ENCODE measurements at regions not wholly inside any gene's neighbourhood (a gene's known extent, or its start where the extent isn't known, plus 50 kb on each side); places are given as distances from the start of the nearest gene placed in this dataset.

GRCh38 chr20:11281768-11282167 lies 608.0 kb upstream of the JAG1 start:
- H3K27ac Mint-ChIP-seq = no peak overlapping the region
- no peaks in the 10 kb centered on the region for H3K4me1 Mint-ChIP-seq
- no peaks in the 10 kb centered on the region for H3K27me3 Mint-ChIP-seq
- no peaks in the 10 kb centered on the region for H3K36me3 Mint-ChIP-seq (ENCODE audit: low read depth)
- intact Hi-C loops (cut with micrococcal nuclease) = no loop called here
- DNase-seq = no peak
- H3K9me3 Mint-ChIP-seq = no peaks in the 10 kb centered on the region
- H3K4me3 Mint-ChIP-seq = no peak overlapping the region

DNA sequence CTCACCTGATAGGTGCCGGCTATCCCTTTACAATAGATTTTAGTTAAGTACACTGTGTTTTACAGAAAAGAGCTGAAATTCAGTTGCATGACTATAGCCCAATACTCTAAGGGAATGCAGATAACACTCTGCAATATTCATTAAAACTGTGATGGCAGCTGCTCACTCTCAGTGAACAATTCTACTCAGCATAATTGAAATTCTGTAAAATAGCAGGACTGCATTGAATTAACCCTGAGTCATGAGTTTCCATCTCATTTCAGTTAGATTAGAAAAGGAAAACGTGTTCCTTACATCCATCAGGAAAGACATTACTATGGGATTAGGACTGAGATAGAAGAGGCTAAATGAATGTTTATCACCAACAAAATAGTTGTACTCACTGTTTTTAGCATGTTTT lies 613.3 kb upstream of the JAG1 start:
- H3K9me3 Mint-ChIP-seq = no peaks in the 10 kb centered on the region
- H3K27ac Mint-ChIP-seq = no peak overlapping the region
- DNase-seq = no peak
- no peak overlapping the region for H3K4me3 Mint-ChIP-seq
- H3K36me3 Mint-ChIP-seq (ENCODE audit: low read depth) = no peaks in the 10 kb centered on the region
- no peaks in the 10 kb centered on the region for H3K27me3 Mint-ChIP-seq
- intact Hi-C loops (cut with micrococcal nuclease) = no loop called here
- no peaks in the 10 kb centered on the region for H3K4me1 Mint-ChIP-seq

GRCh38 chr20:11296221-11296620 lies 621.5 kb upstream of the BTBD3 start:
- H3K4me1 Mint-ChIP-seq = no peaks in the 10 kb centered on the region
- intact Hi-C loops (cut with micrococcal nuclease) = no loop called here
- H3K27ac Mint-ChIP-seq = no peak overlapping the region
- no peaks in the 10 kb centered on the region for H3K27me3 Mint-ChIP-seq
- H3K9me3 Mint-ChIP-seq = no peaks in the 10 kb centered on the region
- no peak overlapping the region for H3K4me3 Mint-ChIP-seq
- H3K36me3 Mint-ChIP-seq (ENCODE audit: low read depth) = no peaks in the 10 kb centered on the region
- DNase-seq = no peak

DNA sequence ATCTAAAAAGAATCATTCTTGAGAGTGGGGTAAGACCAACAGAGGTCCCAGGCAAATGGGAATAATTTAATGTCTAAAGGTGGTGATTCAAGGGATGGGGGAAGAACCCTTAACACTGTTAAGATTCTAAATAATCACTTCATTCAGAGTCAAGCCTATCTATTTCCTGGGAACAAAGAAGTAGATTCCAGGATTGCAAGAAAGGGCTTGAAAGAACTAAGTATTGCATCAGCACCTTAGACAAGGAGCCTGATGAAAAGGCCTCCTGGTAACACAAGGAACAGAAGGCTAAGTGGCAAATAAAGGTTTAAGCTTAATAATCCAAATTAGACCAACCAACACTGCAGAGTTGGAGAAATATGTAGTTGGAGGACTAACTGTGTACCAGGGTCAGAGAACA lies 620.7 kb upstream of the BTBD3 start:
- intact Hi-C loops (cut with micrococcal nuclease) = no loop called here
- Mint-ChIP-seq H3K27me3 (no peaks in the 10 kb centered on the region), H3K27ac (no peak overlapping the region), H3K36me3 (ENCODE audit: low read depth) (no peaks in the 10 kb centered on the region), H3K9me3 (no peaks in the 10 kb centered on the region), H3K4me1 (no peaks in the 10 kb centered on the region), H3K4me3 (no peak overlapping the region)
- no peak for DNase-seq

DNA sequence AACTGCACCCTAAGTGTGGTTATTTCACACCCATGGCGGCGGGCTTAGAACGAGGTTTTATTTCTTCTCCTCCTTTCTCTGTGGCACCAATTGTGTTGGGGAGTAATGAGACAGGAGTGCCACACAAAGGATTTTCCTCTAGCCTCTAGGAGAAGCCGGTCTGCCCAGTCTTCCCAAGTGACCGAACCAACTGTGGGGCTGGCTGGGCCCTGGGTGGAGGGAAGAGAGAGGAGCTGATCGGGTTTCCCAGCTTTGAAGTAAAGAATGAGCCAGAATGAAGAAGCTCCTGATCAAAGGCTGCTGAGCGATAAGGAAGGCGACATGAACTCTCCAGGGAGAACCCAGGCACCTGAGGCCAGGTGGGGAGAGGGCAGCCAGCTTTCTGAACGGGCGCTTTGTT lies 616.0 kb upstream of the BTBD3 start:
- Mint-ChIP-seq H3K4me3 (no peak overlapping the region), H3K27me3 (no peaks in the 10 kb centered on the region), H3K27ac (no peak overlapping the region), H3K9me3 (no peaks in the 10 kb centered on the region), H3K4me1 (no peaks in the 10 kb centered on the region), H3K36me3 (ENCODE audit: low read depth) (no peaks in the 10 kb centered on the region)
- no peak for DNase-seq
- intact Hi-C loops (cut with micrococcal nuclease) = no loop called here

- intact Hi-C loops (cut with micrococcal nuclease) = no loop called here
Measured at GRCh38 chr20:11302436-11302835, 615.3 kb upstream of the BTBD3 start.

GRCh38 chr20:11304795-11305194 lies 612.9 kb upstream of the BTBD3 start:
- Mint-ChIP-seq H3K4me1 (no peaks in the 10 kb centered on the region), H3K36me3 (ENCODE audit: low read depth) (no peaks in the 10 kb centered on the region)

More at GRCh38 chr20:11302436-11302835, 615.3 kb upstream of the BTBD3 start:
- Mint-ChIP-seq H3K4me3 (no peak overlapping the region), H3K4me1 (no peaks in the 10 kb centered on the region), H3K9me3 (no peaks in the 10 kb centered on the region), H3K36me3 (ENCODE audit: low read depth) (no peaks in the 10 kb centered on the region), H3K27me3 (no peaks in the 10 kb centered on the region), H3K27ac (no peak overlapping the region)
- DNase-seq = no peak

DNA sequence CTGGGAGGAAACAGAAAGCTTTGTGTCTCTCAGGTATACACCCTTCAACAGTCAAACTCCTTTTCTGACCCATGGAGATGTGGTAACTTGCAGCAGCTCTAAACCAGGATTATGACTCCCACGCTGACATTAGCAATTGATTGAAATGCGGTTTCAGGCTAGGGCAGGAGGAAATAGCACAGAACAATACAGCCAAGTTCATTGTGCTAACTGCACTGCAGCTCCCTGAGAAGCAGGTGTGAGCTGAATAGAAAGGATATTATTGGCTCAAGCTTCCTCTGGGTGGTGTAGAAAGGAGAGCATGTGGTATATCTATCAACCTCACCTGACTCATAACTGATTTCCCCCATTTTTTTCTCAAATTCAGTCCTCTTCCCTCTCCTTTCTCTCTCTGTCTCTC lies 612.3 kb upstream of the BTBD3 start:
- no peaks in the 10 kb centered on the region for H3K4me1 Mint-ChIP-seq

More at GRCh38 chr20:11304795-11305194, 612.9 kb upstream of the BTBD3 start:
- Mint-ChIP-seq H3K27me3 (no peaks in the 10 kb centered on the region), H3K4me3 (no peak overlapping the region), H3K9me3 (no peaks in the 10 kb centered on the region), H3K27ac (no peak overlapping the region)
- intact Hi-C loops (cut with micrococcal nuclease) = no loop called here
- no peak for DNase-seq

DNA sequence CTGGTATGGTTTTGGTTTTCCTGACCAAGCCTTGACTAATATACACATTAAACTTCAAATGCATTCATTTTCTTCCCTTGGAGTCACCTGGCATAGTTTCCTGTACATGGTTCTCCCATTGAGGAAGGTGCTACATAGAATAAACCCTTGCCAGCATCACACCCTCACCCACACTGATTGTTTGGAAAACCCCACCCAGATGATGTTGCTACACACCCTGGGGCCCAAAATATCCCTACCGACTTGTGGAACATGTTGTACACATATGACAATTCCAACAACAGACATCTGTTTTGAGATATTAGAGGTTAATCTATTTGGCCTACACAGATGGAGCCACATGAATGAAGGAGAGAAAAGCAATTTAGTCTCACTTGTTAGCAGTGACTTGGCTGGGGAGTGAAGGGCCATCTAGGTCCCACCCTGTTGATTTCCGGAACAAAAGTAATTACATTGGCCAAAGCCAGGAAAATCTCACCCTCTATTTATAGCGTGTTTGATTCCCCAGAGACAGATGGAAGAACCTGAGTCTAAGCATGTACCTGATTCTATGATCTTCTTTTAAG lies 606.0 kb upstream of the BTBD3 start:
- no peak overlapping the region for H3K27ac Mint-ChIP-seq
- H3K9me3 Mint-ChIP-seq = peaks cover 3% of the 10 kb centered on the region
- no peaks in the 10 kb centered on the region for H3K36me3 Mint-ChIP-seq (ENCODE audit: low read depth)
- H3K27me3 Mint-ChIP-seq = no peaks in the 10 kb centered on the region
- H3K4me3 Mint-ChIP-seq = no peak overlapping the region
- H3K4me1 Mint-ChIP-seq = no peaks in the 10 kb centered on the region
- intact Hi-C loops (cut with micrococcal nuclease) = no loop called here
- no peak for DNase-seq

More for the DNA sequence above, 612.3 kb upstream of the BTBD3 start:
- Mint-ChIP-seq H3K36me3 (ENCODE audit: low read depth) (no peaks in the 10 kb centered on the region), H3K9me3 (no peaks in the 10 kb centered on the region), H3K4me3 (no peak overlapping the region), H3K27me3 (no peaks in the 10 kb centered on the region), H3K27ac (no peak overlapping the region)
- intact Hi-C loops (cut with micrococcal nuclease) = no loop called here
- DNase-seq = no peak

- intact Hi-C loops (cut with micrococcal nuclease) = no loop called here
- H3K4me1 Mint-ChIP-seq = no peaks in the 10 kb centered on the region
Measured at GRCh38 chr20:11315525-11315924, 602.2 kb upstream of the BTBD3 start.

GRCh38 chr20:11316244-11316643 lies 601.4 kb upstream of the BTBD3 start:
- intact Hi-C loops (cut with micrococcal nuclease) = no loop called here
- Mint-ChIP-seq H3K9me3 (peaks cover 6% of the 10 kb centered on the region), H3K27ac (no peak overlapping the region), H3K27me3 (no peaks in the 10 kb centered on the region), H3K36me3 (ENCODE audit: low read depth) (no peaks in the 10 kb centered on the region), H3K4me3 (no peak overlapping the region), H3K4me1 (no peaks in the 10 kb centered on the region)
- no peak for DNase-seq

More at GRCh38 chr20:11315525-11315924, 602.2 kb upstream of the BTBD3 start:
- Mint-ChIP-seq H3K4me3 (no peak overlapping the region), H3K9me3 (peaks cover 6% of the 10 kb centered on the region), H3K27me3 (no peaks in the 10 kb centered on the region), H3K36me3 (ENCODE audit: low read depth) (no peaks in the 10 kb centered on the region), H3K27ac (no peak overlapping the region)
- DNase-seq = no peak

DNA sequence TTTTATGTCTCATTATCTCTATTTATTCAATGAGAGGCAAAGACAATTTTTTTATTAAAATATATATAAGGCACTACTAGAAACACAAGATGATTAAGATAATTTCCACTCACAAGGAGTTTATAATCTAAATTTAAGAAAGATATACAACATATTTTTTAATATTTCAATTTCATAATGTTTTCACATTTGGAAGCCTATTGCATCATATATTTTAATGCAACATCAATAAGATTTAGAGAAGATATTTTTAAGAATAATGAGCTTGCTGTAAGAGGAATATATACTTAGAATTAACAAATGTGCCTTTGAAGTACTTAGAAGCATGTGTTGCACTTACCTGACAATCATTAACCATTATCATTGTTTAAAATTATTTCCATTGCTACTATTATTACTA lies 597.7 kb upstream of the BTBD3 start:
- Mint-ChIP-seq H3K4me3 (no peak overlapping the region), H3K36me3 (ENCODE audit: low read depth) (no peaks in the 10 kb centered on the region), H3K27me3 (no peaks in the 10 kb centered on the region), H3K4me1 (no peaks in the 10 kb centered on the region), H3K27ac (no peak overlapping the region), H3K9me3 (peaks cover 9% of the 10 kb centered on the region)
- no peak for DNase-seq
- intact Hi-C loops (cut with micrococcal nuclease) = no loop called here

GRCh38 chr20:11323816-11324215 lies 593.9 kb upstream of the BTBD3 start:
- Mint-ChIP-seq H3K9me3 (peaks cover 13% of the 10 kb centered on the region), H3K27me3 (no peaks in the 10 kb centered on the region), H3K4me3 (no peak overlapping the region), H3K36me3 (ENCODE audit: low read depth) (no peaks in the 10 kb centered on the region), H3K27ac (no peak overlapping the region), H3K4me1 (no peaks in the 10 kb centered on the region)
- intact Hi-C loops (cut with micrococcal nuclease) = no loop called here
- no peak for DNase-seq

- no peak for DNase-seq
- no peaks in the 10 kb centered on the region for H3K36me3 Mint-ChIP-seq (ENCODE audit: low read depth)
- intact Hi-C loops (cut with micrococcal nuclease) = no loop called here
- H3K4me1 Mint-ChIP-seq = no peaks in the 10 kb centered on the region
- H3K27ac Mint-ChIP-seq = no peak overlapping the region
- H3K27me3 Mint-ChIP-seq = no peaks in the 10 kb centered on the region
- no peak overlapping the region for H3K4me3 Mint-ChIP-seq
- peaks cover 13% of the 10 kb centered on the region for H3K9me3 Mint-ChIP-seq
Measured at GRCh38 chr20:11324990-11325389, 592.7 kb upstream of the BTBD3 start.

GRCh38 chr20:11328839-11329238 lies 588.9 kb upstream of the BTBD3 start:
- Mint-ChIP-seq H3K36me3 (ENCODE audit: low read depth) (no peaks in the 10 kb centered on the region), H3K27me3 (no peaks in the 10 kb centered on the region), H3K27ac (no peak overlapping the region), H3K4me3 (no peak overlapping the region), H3K9me3 (peaks cover 7% of the 10 kb centered on the region), H3K4me1 (no peaks in the 10 kb centered on the region)
- intact Hi-C loops (cut with micrococcal nuclease) = no loop called here
- no peak for DNase-seq
